ENCODE measurements at regions not wholly inside any gene's neighbourhood (a gene's known extent, or its start where the extent isn't known, plus 50 kb on each side); places are given as distances from the start of the nearest gene placed in this dataset.

- no CpG with 5 or more reads among the region's 5 CpGs for WGBS, 2 experiments (ENCODE audit: insufficient coverage in 2 of 2)
- Histone ChIP-seq H3K36me3 (ENCODE audit: control insufficient read depth, insufficient read depth, low read length) (no peaks in the 10 kb centered on the region), H3K4me3 (ENCODE audit: extremely low read depth, insufficient read depth, low read length, poor library complexity, severe bottlenecking) (no peak overlapping the region), H3K9me3 (ENCODE audit: control insufficient read depth, low read length) (no peaks in the 10 kb centered on the region), H3K4me1 (ENCODE audit: control insufficient read depth, insufficient read depth, low read length, poor library complexity, severe bottlenecking) (no peaks in the 10 kb centered on the region), H3K27ac (ENCODE audit: low read depth, low read length, severe bottlenecking) (no peak overlapping the region)
Observed at GRCh38 chrX:27884654-27885053, 76.9 kb downstream of the MAGEB10 start.

GRCh38 chrX:27883468-27884092 lies 75.8 kb downstream of the MAGEB10 start:
- no peak overlapping the region for H3K27ac ChIP-seq (ENCODE audit: low read depth, low read length, severe bottlenecking)
- WGBS, 2 experiments (ENCODE audit: insufficient coverage in 2 of 2), result no CpG with 5 or more reads among the region's 3 CpGs
- no peak overlapping the region for H3K4me3 ChIP-seq (ENCODE audit: extremely low read depth, insufficient read depth, low read length, poor library complexity, severe bottlenecking)
- no peaks in the 10 kb centered on the region for H3K4me1 ChIP-seq (ENCODE audit: control insufficient read depth, insufficient read depth, low read length, poor library complexity, severe bottlenecking)
- H3K36me3 ChIP-seq (ENCODE audit: control insufficient read depth, insufficient read depth, low read length), result no peaks in the 10 kb centered on the region
- H3K9me3 ChIP-seq (ENCODE audit: control insufficient read depth, low read length), result no peaks in the 10 kb centered on the region

GRCh38 chrX:27882695-27883094 lies 74.9 kb downstream of the MAGEB10 start:
- WGBS, 2 experiments (ENCODE audit: insufficient coverage in 2 of 2), result no CpG with 5 or more reads among the region's 1 CpG
- Histone ChIP-seq H3K4me3 (ENCODE audit: extremely low read depth, insufficient read depth, low read length, poor library complexity, severe bottlenecking) (no peak overlapping the region), H3K4me1 (ENCODE audit: control insufficient read depth, insufficient read depth, low read length, poor library complexity, severe bottlenecking) (no peaks in the 10 kb centered on the region), H3K36me3 (ENCODE audit: control insufficient read depth, insufficient read depth, low read length) (no peaks in the 10 kb centered on the region), H3K9me3 (ENCODE audit: control insufficient read depth, low read length) (no peaks in the 10 kb centered on the region), H3K27ac (ENCODE audit: low read depth, low read length, severe bottlenecking) (no peak overlapping the region)

- H3K4me1 ChIP-seq (ENCODE audit: control insufficient read depth, insufficient read depth, low read length, poor library complexity, severe bottlenecking), result no peaks in the 10 kb centered on the region
- no peaks in the 10 kb centered on the region for H3K36me3 ChIP-seq (ENCODE audit: control insufficient read depth, insufficient read depth, low read length)
- H3K4me3 ChIP-seq (ENCODE audit: extremely low read depth, insufficient read depth, low read length, poor library complexity, severe bottlenecking), result no peak overlapping the region
- WGBS, 2 experiments (ENCODE audit: insufficient coverage in 2 of 2), result no CpG with 5 or more reads among the region's 1 CpG
- no peak overlapping the region for H3K27ac ChIP-seq (ENCODE audit: low read depth, low read length, severe bottlenecking)
- H3K9me3 ChIP-seq (ENCODE audit: control insufficient read depth, low read length), result no peaks in the 10 kb centered on the region
Observed at GRCh38 chrX:27878862-27879261, 71.1 kb downstream of the MAGEB10 start.
